ENCODE measurements at regions not wholly inside any gene's neighbourhood (a gene's known extent, or its start where the extent isn't known, plus 50 kb on each side); places are given as distances from the start of the nearest gene placed in this dataset.

GRCh38 chr5:4374866-4375265 is 765.3 kb upstream of the ADAMTS16 start:
- Histone ChIP-seq H3K36me3 (ENCODE audit: control insufficient read depth in 2 of 2, extremely low read depth in 1 of 2, insufficient read depth in 2 of 2, low read length in 2 of 2) (no peaks in the 10 kb centered on the region), H3K9me1 (replicated peaks; ENCODE audit: control insufficient read depth, extremely low read depth, insufficient read depth, low read length) (no peaks in the 10 kb centered on the region), H2AFZ (ENCODE audit: low read depth, low read length) (no peak overlapping the region), H3K9ac (replicated peaks; ENCODE audit: extremely low read depth, insufficient read depth, low read length) (no peak overlapping the region), H3K4me3 (replicated peaks in 1 of 3; ENCODE audit: insufficient read depth in 1 of 3, low read depth in 1 of 3, low read length in 3 of 3) (no peak overlapping the region), H3K27ac (ENCODE audit: insufficient read depth, low read depth, low read length) (no peak overlapping the region), H3K4me1 (ENCODE audit: control insufficient read depth, extremely low read depth, insufficient read depth, low read length) (no peaks in the 10 kb centered on the region), H3K9me3 (replicated peaks; ENCODE audit: control insufficient read depth, insufficient read depth, low read length) (peaks cover 12% of the 10 kb centered on the region), H3K79me2 (ENCODE audit: control insufficient read depth, insufficient read depth, low read length) (no peaks in the 10 kb centered on the region), H3K27me3 (ENCODE audit: control insufficient read depth in 2 of 2, insufficient read depth in 2 of 2, low read length in 2 of 2) (no peaks in the 10 kb centered on the region), H4K20me1 (replicated peaks; ENCODE audit: control insufficient read depth, extremely low read depth, insufficient read depth, low read length) (no peaks in the 10 kb centered on the region), H3K4me2 (ENCODE audit: insufficient read depth, low read length) (no peak overlapping the region)
- ChIA-PET POLR2A (no interaction called here), CTCF (no interaction called here)
- intact Hi-C loops (cut with micrococcal nuclease) (no loop called here), dilution Hi-C loops (cut with MboI; ENCODE audit: extremely low pct_ligation_motif_present, low sequenced_read_pairs) (no loop called here)
- DNase-seq (ENCODE audit: low read depth, low spot score), result no peak
- no TSS peak for BruUV-seq (replicated peaks)
- TF ChIP-seq GATA2 (IDR thresholded peaks at IDR 0.05; ENCODE audit: insufficient read depth, insufficient read length, low read depth, low read length) (no peak), POLR2A (IDR thresholded peaks at IDR 0.05; ENCODE audit: low read depth, low read length) (no peak), MAX (IDR thresholded peaks at IDR 0.05; ENCODE audit: insufficient read depth, insufficient read length) (no peak), FOS (IDR thresholded peaks at IDR 0.05; ENCODE audit: borderline replicate concordance, insufficient read depth, low read length) (no peak), JUN (IDR thresholded peaks at IDR 0.05; ENCODE audit: borderline replicate concordance, insufficient read depth, insufficient read length, low read depth) (no peak), POLR2AphosphoS5 (IDR thresholded peaks at IDR 0.05; ENCODE audit: insufficient read depth, low read depth, low read length) (no peak), EZH2 (IDR thresholded peaks at IDR 0.05; ENCODE audit: borderline replicate concordance, low read depth, low read length, severe bottlenecking) (no peak), MYC (IDR thresholded peaks at IDR 0.05; ENCODE audit: low read depth, low read length) (no peak), CTCF (IDR thresholded peaks at IDR 0.05; ENCODE audit: extremely low read depth in 1 of 2, insufficient read depth in 1 of 2, low read depth in 1 of 2, low read length in 2 of 2) (no peak)
- no peak for FAIRE-seq
